Chondrocyte (in vitro differentiated cells): ENCODE measurements at regions not wholly inside any gene's neighbourhood (a gene's known extent, or its start where the extent isn't known, plus 50 kb on each side); places are given as distances from the start of the nearest gene placed in this dataset.

ENCODE experiments used
- DNase-seq: peaks from one replicate; pipeline ENCODE4 v3.0.0; 2021; ENCODE audit warnings: mixed read lengths, low spot score
- H3K27ac Mint-ChIP-seq: one replicate; pipeline ENCODE4 v1.8.0; 2021; ENCODE audit warnings: mild to moderate bottlenecking, moderate library complexity, mixed read lengths; ENCODE audit not compliant: unreplicated experiment
- H3K27me3 Mint-ChIP-seq: 2 replicates; pipeline ENCODE4 v1.8.0; 2021; ENCODE audit warnings: low read depth, mixed read lengths
- H3K36me3 Mint-ChIP-seq: 2 replicates; pipeline ENCODE4 v1.8.0; 2021; ENCODE audit warnings: low read depth, mixed read lengths
- H3K4me1 Mint-ChIP-seq: 2 replicates; pipeline ENCODE4 v1.8.0; 2021; ENCODE audit warnings: low read depth, mild to moderate bottlenecking, mixed read lengths
- H3K4me3 Mint-ChIP-seq: one replicate; pipeline ENCODE4 v1.8.0; 2021; ENCODE audit warnings: mild to moderate bottlenecking, moderate library complexity, mixed read lengths; ENCODE audit not compliant: unreplicated experiment
- H3K9me3 Mint-ChIP-seq: 2 replicates; pipeline ENCODE4 v1.8.0; 2021; ENCODE audit warnings: low read depth, mixed read lengths
- TF ChIP-seq, protein P1 (sequence below): fragments of 200-600 bp; sonication (generic); IDR thresholded peaks from 2 replicates; pipeline ENCODE4 v1.5.0; 2021; ENCODE audit warnings: antibody characterized with exemption, mild to moderate bottlenecking, moderate library complexity

DNA sequence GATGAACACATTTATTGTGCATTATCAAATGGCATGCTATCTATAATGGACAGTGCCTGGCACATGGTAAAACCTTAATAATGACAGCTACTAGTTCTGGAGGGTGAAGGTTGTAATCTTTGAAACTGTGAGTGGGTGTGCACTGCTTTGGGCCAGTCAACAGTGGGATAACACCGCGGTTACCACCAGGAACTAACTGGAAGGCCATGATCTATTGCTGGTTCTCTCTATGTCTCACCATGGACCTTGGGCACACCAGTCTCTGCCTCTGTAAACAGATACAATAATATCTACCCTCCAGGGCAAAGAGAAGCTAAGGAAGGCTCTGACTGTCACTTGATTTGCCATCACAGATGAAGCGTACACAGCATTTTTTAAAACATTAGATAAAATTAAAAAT, 198.6 kb upstream of the ESRRG start:
- TF ChIP-seq, protein P1, sequence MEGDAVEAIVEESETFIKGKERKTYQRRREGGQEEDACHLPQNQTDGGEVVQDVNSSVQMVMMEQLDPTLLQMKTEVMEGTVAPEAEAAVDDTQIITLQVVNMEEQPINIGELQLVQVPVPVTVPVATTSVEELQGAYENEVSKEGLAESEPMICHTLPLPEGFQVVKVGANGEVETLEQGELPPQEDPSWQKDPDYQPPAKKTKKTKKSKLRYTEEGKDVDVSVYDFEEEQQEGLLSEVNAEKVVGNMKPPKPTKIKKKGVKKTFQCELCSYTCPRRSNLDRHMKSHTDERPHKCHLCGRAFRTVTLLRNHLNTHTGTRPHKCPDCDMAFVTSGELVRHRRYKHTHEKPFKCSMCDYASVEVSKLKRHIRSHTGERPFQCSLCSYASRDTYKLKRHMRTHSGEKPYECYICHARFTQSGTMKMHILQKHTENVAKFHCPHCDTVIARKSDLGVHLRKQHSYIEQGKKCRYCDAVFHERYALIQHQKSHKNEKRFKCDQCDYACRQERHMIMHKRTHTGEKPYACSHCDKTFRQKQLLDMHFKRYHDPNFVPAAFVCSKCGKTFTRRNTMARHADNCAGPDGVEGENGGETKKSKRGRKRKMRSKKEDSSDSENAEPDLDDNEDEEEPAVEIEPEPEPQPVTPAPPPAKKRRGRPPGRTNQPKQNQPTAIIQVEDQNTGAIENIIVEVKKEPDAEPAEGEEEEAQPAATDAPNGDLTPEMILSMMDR = no peak
- no peak overlapping the region for H3K27ac Mint-ChIP-seq
- DNase-seq = no peak
- no peaks in the 10 kb centered on the region for H3K4me1 Mint-ChIP-seq
- peaks cover 4% of the 10 kb centered on the region for H3K27me3 Mint-ChIP-seq
- H3K4me3 Mint-ChIP-seq = no peak overlapping the region
- no peaks in the 10 kb centered on the region for H3K36me3 Mint-ChIP-seq
- H3K9me3 Mint-ChIP-seq = no peaks in the 10 kb centered on the region

DNA sequence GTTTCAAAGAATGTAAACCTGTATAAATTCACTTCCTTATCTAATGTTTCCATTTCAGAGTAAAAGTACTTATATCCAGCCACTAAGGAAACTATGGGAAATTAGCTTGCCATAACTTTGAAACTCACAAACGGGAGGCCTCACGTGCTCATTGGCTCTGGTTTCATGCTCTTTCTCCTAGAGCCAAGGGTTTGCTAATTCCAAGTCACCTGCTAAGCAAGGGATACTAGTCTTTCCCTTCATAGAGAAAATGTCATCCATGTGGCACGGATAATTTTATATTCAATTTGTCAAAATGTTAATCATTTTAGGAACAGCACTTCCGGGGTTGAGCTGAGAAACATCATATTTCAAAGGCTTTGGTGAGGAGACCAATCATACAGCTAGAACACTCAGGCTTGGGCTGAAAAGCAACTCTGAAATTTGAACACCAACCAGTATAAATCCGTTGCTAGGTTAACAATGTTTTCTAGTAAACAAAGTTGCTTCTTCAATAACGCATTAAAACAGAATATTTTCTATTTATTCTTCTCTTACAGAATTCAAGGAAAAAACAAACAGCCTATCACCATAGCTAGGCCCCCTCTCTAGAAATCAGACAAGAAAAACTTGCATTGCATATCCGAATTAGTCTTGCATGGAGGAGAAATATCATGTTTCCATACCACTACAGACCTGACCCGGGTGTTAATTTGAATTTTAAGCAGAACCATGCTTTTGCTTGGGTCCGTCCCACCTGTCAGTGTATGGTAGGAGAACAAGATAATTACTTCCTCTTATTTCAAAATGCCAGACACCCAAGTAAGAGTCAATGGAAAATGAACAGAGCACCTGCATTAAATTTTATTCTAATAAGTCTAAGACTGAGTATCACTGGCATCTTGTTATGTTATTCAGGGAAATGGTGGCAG, 196.1 kb upstream of the ESRRG start:
- DNase-seq = no peak
- Mint-ChIP-seq H3K36me3 (no peaks in the 10 kb centered on the region), H3K9me3 (no peaks in the 10 kb centered on the region), H3K27ac (no peak overlapping the region), H3K4me1 (no peaks in the 10 kb centered on the region), H3K4me3 (no peak overlapping the region), H3K27me3 (peaks cover 6% of the 10 kb centered on the region)
- TF ChIP-seq, protein P1 = no peak

DNA sequence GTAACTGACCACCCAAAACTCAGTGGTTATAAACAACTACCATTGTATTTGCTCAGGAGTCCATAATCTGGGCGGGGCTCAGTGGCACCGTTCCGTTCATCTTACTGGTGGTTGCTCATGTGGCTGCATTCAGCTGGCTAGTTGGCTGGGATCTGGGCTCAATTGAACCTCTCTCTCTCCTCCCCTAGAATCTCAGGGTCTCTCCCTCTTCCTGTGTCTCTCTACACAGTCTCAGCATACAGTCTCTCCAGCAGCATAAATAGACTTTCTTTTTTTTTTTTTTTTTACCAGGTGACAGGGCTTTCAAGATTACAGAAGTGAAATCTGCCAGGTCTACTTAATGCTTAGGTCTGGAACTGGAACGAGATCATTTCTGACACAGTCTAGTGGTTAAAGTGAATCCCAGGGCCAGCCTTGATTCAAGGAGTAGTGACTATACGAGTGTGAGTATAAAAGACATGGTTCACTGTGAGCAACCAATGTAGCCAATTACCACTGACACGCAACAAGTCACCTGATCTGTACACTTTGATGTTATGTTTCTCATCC, 193.7 kb upstream of the ESRRG start:
- no peak overlapping the region for H3K27ac Mint-ChIP-seq
- H3K36me3 Mint-ChIP-seq = no peaks in the 10 kb centered on the region
- TF ChIP-seq, protein P1 = no peak
- no peaks in the 10 kb centered on the region for H3K4me1 Mint-ChIP-seq
- DNase-seq = no peak
- peaks cover 6% of the 10 kb centered on the region for H3K27me3 Mint-ChIP-seq
- H3K4me3 Mint-ChIP-seq = no peak overlapping the region
- H3K9me3 Mint-ChIP-seq = no peaks in the 10 kb centered on the region

DNA sequence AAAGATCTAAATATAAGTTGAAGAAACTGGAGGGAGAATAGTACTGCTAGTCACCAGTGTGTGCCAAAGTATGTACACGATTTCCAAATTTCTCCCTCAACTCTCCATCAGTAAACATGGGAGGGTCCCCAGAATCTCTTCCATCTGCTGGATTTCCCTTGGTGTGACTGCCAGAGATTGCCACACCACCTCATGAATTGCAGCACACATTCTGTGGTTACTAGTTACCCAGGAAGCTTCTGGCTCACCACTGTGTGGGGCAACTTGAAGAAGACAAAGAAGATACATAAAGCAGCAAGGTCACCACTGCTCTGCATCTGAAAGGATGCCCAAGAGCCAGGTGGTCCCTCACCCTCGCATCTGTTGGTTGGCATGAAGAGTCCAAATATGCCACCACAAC, 191.7 kb upstream of the ESRRG start:
- H3K27ac Mint-ChIP-seq = no peak overlapping the region
- no peak overlapping the region for H3K4me3 Mint-ChIP-seq
- TF ChIP-seq, protein P1 = no peak
- H3K27me3 Mint-ChIP-seq = peaks cover 2% of the 10 kb centered on the region
- H3K4me1 Mint-ChIP-seq = no peaks in the 10 kb centered on the region
- DNase-seq = no peak
- no peaks in the 10 kb centered on the region for H3K36me3 Mint-ChIP-seq
- no peaks in the 10 kb centered on the region for H3K9me3 Mint-ChIP-seq

DNA sequence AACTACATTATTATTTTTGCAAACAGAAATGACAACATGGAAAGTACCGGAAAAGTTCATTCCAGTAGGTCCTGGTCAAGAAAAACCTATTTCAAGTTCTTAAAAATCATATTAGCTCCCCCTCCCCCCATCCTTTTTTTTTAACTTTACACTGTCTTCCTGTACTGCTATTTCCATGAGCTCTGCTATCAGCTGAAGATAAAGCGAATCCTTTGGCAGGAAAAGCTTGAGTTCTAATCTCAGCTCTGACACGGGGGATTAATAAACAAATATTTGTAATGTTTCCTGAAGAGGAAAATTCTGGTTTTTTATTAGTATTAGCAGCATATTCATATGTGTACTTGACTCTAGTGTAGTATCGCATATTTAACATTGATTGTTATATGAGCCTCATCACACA, 190.7 kb upstream of the ESRRG start:
- Mint-ChIP-seq H3K4me1 (no peaks in the 10 kb centered on the region), H3K27me3 (peaks cover 2% of the 10 kb centered on the region), H3K27ac (no peak overlapping the region), H3K36me3 (no peaks in the 10 kb centered on the region), H3K9me3 (no peaks in the 10 kb centered on the region), H3K4me3 (no peak overlapping the region)
- TF ChIP-seq, protein P1 = no peak
- DNase-seq = no peak
